ENCODE measurements at regions not wholly inside any gene's neighbourhood (a gene's known extent, or its start where the extent isn't known, plus 50 kb on each side); places are given as distances from the start of the nearest gene placed in this dataset.

- no peak for DNase-seq
- Mint-ChIP-seq H3K4me1 (ENCODE audit: low read depth) (no peaks in the 10 kb centered on the region), H3K27me3 (ENCODE audit: insufficient read depth) (no peaks in the 10 kb centered on the region), H3K9me3 (peaks cover 22% of the 10 kb centered on the region), H3K4me3 (no peak overlapping the region), H3K36me3 (ENCODE audit: low read depth) (no peaks in the 10 kb centered on the region; the same call in 1 of the 2 replicates), H3K27ac (no peak overlapping the region)
- TF ChIP-seq CTCF (IDR thresholded peaks at IDR 0.05), result no peak
These were observed 134.1 kb upstream of the ARPP21 start for GRCh38 chr3:35505181-35505580.

- Mint-ChIP-seq H3K4me3 (no peak overlapping the region), H3K36me3 (ENCODE audit: low read depth) (no peaks in the 10 kb centered on the region), H3K27ac (no peak overlapping the region), H3K27me3 (ENCODE audit: insufficient read depth) (no peaks in the 10 kb centered on the region), H3K9me3 (peaks cover 17% of the 10 kb centered on the region), H3K4me1 (ENCODE audit: low read depth) (no peaks in the 10 kb centered on the region)
- TF ChIP-seq CTCF (IDR thresholded peaks at IDR 0.05), result no peak
- DNase-seq, result no peak
These were observed 133.6 kb upstream of the ARPP21 start for GRCh38 chr3:35505772-35506171.

- Mint-ChIP-seq H3K36me3 (ENCODE audit: low read depth) (no peaks in the 10 kb centered on the region), H3K4me1 (ENCODE audit: low read depth) (no peaks in the 10 kb centered on the region), H3K9me3 (peaks cover 39% of the 10 kb centered on the region), H3K27me3 (ENCODE audit: insufficient read depth) (no peaks in the 10 kb centered on the region; the same call in 1 of the 2 replicates), H3K27ac (no peak overlapping the region), H3K4me3 (no peak overlapping the region)
- no peak for TF ChIP-seq CTCF (IDR thresholded peaks at IDR 0.05)
- DNase-seq, result no peak
These were observed 119.4 kb upstream of the ARPP21 start for GRCh38 chr3:35519936-35520335.

GRCh38 chr3:35521196-35521595 is 118.1 kb upstream of the ARPP21 start:
- H3K4me1 Mint-ChIP-seq (ENCODE audit: low read depth), result no peaks in the 10 kb centered on the region
- no peaks in the 10 kb centered on the region for H3K36me3 Mint-ChIP-seq (ENCODE audit: low read depth)
- H3K27ac Mint-ChIP-seq, result no peak overlapping the region
- DNase-seq, result no peak
- peaks cover 40% of the 10 kb centered on the region for H3K9me3 Mint-ChIP-seq
- TF ChIP-seq CTCF (IDR thresholded peaks at IDR 0.05), result no peak
- H3K27me3 Mint-ChIP-seq (ENCODE audit: insufficient read depth), result no peaks in the 10 kb centered on the region; the same call in 1 of the 2 replicates
- H3K4me3 Mint-ChIP-seq, result no peak overlapping the region

- peaks cover 40% of the 10 kb centered on the region for H3K9me3 Mint-ChIP-seq
- TF ChIP-seq CTCF (IDR thresholded peaks at IDR 0.05), result no peak
- no peaks in the 10 kb centered on the region for H3K4me1 Mint-ChIP-seq (ENCODE audit: low read depth)
- H3K4me3 Mint-ChIP-seq, result no peak overlapping the region
- no peaks in the 10 kb centered on the region; the same call in 1 of the 2 replicates for H3K27me3 Mint-ChIP-seq (ENCODE audit: insufficient read depth)
- no peak overlapping the region for H3K27ac Mint-ChIP-seq
- DNase-seq, result no peak
- H3K36me3 Mint-ChIP-seq (ENCODE audit: low read depth), result no peaks in the 10 kb centered on the region
These were observed 116.9 kb upstream of the ARPP21 start for GRCh38 chr3:35522450-35522849.

GRCh38 chr3:35523074-35523473 is 116.3 kb upstream of the ARPP21 start:
- Mint-ChIP-seq H3K4me3 (no peak overlapping the region), H3K36me3 (ENCODE audit: low read depth) (no peaks in the 10 kb centered on the region), H3K27ac (no peak overlapping the region), H3K4me1 (ENCODE audit: low read depth) (no peaks in the 10 kb centered on the region), H3K9me3 (peaks cover 36% of the 10 kb centered on the region), H3K27me3 (ENCODE audit: insufficient read depth) (no peaks in the 10 kb centered on the region; the same call in 1 of the 2 replicates)
- TF ChIP-seq CTCF (IDR thresholded peaks at IDR 0.05), result no peak
- no peak for DNase-seq
